ENCODE measurements at regions not wholly inside any gene's neighbourhood (a gene's known extent, or its start where the extent isn't known, plus 50 kb on each side); places are given as distances from the start of the nearest gene placed in this dataset.
"Not testable (repeated sequence)": the region's sequence is repeated elsewhere in the genome, so short reads cannot be mapped to it uniquely, and the experiment has no call there.

- not testable (repeated sequence) for TF ChIP-seq POLR2A (IDR thresholded peaks at IDR 0.05); CTCF (IDR thresholded peaks at IDR 0.05); POLR2AphosphoS5 (IDR thresholded peaks at IDR 0.05; ENCODE audit: insufficient read depth in 1 of 2, low read depth in 1 of 2)
Observed at GRCh38 chrX:150125045-150125444, 186.8 kb upstream of the EOLA2 start.
